Esophagus muscularis mucosa (tissue), 3 donors: ENCODE measurements at regions not wholly inside any gene's neighbourhood (a gene's known extent, or its start where the extent isn't known, plus 50 kb on each side); places are given as distances from the start of the nearest gene placed in this dataset.

Source experiments
- CTCF ChIP-seq, 3 experiments: fragments of 200-600 bp in 2 of 3; fragments of 450-650 bp in 1 of 3; sonication (generic) in 2 of 3; IDR thresholded peaks; one replicate each; pipeline ENCODE4 v1.5.1; 2017 to 2019; ENCODE audit warnings: antibody characterized with exemption in 3 of 3, mild to moderate bottlenecking in 2 of 3, moderate library complexity in 1 of 3
- POLR2A ChIP-seq: fragments of 450-650 bp; IDR thresholded peaks from one replicate; pipeline ENCODE4 v1.6.1; 2017; ENCODE audit warnings: antibody characterized with exemption, moderate library complexity, mild to moderate bottlenecking, low read depth
- POLR2AphosphoS5 ChIP-seq, 2 donors: sonication (generic); formaldehyde crosslinking; IDR thresholded peaks; one replicate each; pipeline ENCODE4 v1.6.1; 2017; ENCODE audit warnings: antibody characterized with exemption in 2 of 2

GRCh38 chr14:34297786-34298520, 164.1 kb downstream of the SPTSSA start:
- TF ChIP-seq CTCF (IDR thresholded peaks at IDR 0.05) (no peak), POLR2AphosphoS5 (IDR thresholded peaks at IDR 0.05) (no peak), POLR2A (no peak)
